ENCODE measurements at regions not wholly inside any gene's neighbourhood (a gene's known extent, or its start where the extent isn't known, plus 50 kb on each side); places are given as distances from the start of the nearest gene placed in this dataset.

GRCh38 chr2:6301426-6301825, 564.3 kb downstream of the CMPK2 start:
- DNase-seq = no peak

GRCh38 chr2:6308986-6309385, 556.7 kb downstream of the CMPK2 start:
- DNase-seq = no peak

GRCh38 chr2:6309415-6310255, 556.1 kb downstream of the CMPK2 start:
- no peak for DNase-seq

DNA sequence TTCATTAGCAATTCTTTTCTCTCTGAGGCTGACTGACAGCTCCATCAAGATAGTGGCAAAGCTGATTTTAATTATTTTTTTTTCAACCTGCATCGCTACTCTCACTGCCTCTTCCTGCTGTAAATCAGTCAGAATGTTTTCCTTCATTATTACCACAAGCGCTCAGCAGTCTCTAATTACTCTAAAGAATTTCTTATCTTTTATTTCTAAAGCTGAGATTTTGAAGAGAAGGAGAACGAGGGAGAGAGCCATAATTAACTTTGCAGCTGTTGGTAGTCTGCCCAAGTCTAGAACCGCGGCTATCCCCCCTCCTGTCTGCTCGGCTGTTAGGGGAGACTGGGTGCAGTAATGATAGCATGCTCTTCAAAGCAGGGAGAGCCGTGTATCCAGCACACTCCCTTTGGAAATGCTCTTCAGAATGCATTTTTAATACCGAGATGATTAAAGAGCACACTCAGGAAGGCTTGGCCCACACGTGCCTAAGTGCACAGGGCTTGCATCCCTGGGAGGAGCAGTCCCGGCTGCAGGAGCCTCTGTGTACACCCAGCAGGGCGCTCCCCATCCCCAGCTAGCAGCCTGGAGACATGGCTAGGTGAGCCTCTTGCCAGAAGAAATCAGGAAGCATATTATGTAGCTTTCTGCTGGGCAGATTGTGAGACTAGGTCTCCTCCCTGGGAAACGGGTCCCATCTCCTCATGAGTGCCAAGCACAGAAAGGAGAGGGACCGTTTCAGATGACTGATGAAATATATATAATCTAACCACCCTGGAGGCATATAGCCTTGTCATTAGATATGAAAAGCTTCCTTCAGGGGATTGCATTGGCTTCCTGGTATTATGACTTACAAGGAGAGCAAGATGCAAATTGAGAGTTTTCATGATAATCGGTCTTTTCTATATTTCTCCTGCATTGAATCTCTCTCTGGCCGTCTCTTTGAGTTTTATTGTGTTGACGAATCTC, 555.2 kb downstream of the CMPK2 start:
- peak; percentile 40 for DNase-seq

GRCh38 chr2:6312367-6312766, 553.3 kb downstream of the CMPK2 start:
- DNase-seq = no peak

DNA sequence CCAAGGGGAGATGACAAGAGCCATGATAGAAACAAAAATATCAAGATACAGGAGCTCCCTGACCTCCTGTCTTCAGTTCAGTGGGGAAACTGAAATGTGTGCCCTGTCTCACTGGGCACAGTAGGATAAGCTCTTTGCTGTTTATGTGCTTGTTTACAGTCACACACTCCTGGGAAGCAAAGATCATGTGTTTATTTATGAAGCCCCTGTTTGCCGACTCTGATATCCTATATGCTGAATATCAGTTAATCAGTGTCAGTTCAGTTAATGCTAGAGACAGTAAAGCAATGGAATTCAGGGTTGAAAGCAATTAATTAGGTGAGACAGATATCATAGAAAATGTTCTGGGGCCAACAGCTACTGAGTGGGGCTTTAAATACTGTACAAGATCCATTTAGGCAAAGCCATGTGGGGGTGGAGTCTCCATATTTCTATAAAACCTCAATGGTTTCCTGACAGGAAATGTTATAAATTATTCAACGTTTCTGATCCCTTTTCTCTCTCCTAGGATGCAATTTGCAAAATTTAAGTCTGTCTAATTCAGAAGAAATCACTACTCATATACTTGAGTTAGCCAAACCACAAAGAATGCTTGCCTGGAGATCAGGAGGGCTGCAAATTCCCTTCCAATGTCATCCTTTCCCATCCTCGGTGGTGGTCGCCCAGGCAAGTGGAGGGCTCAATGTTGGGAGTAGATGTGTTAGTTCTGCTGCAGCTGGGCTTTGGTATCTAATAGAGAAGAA, 551.3 kb downstream of the CMPK2 start:
- DNase-seq = no peak

DNA sequence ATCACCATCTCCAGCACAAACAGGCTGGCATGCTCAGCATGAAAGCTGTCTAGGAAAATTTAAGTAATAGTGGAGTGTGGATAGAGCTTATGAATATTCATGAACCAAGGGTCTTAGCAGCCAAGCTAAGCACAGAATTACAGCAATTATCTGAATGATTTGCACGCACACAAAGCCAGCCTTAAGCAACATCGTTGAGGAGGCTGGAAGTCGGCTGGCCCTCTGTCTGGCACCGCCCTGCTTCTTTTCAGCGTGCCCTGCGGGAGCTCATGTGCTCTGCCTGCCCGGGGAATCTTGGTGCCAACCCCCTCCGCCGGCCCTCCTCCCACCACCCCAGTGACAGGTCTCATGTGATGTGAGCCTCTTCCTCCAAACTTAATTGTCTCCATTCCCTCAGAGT, 540.1 kb downstream of the CMPK2 start:
- DNase-seq = no peak

DNA sequence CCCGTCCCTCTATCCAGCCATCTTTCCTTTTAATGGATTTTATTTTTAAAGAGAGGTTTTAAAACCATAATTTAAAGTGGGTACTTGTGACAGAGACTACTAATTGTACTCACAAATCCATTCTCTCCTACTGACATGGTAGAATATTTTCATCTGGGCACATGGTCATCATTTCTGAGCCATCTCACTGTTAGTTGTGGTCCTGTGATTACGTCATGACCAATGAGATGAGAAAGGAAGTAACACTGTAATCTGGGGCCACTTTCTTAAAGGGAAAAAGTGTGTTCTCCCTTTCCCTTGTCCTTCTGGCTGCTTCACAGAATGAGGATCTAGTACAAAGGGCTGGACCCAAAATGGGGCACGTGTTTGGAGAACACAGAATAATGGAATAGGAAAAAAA, 538.7 kb downstream of the CMPK2 start:
- DNase-seq = no peak

- no peak for DNase-seq
Measured at GRCh38 chr2:6336752-6337471, 528.8 kb downstream of the CMPK2 start.

- DNase-seq = no peak
Measured at GRCh38 chr2:6337472-6337820, 528.3 kb downstream of the CMPK2 start.

DNA sequence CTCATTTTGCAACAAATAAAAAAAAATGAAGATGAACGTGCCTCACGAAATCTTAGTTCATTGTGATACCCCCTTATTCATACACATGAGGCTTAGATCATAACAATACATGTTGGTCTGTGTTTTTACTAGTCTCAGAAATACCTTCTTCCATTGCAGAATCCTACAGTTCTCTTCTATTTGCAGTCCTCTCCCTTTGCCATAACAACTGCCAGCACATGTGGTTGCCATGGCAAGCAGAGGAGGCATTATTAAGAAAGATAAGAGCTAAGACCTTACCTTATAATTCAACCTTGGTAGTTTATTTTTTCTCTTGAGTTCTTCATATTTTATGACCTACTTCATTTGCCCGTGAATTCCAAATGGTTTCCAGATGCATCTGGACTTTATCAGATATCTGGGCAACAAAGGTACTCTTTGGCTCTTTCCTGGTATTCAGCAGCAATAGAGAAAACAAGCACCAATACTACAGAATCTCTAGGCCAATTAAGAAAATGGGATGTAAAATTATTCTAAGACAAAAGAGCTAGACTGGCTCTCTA, 524.0 kb downstream of the CMPK2 start:
- DNase-seq = no peak

DNA sequence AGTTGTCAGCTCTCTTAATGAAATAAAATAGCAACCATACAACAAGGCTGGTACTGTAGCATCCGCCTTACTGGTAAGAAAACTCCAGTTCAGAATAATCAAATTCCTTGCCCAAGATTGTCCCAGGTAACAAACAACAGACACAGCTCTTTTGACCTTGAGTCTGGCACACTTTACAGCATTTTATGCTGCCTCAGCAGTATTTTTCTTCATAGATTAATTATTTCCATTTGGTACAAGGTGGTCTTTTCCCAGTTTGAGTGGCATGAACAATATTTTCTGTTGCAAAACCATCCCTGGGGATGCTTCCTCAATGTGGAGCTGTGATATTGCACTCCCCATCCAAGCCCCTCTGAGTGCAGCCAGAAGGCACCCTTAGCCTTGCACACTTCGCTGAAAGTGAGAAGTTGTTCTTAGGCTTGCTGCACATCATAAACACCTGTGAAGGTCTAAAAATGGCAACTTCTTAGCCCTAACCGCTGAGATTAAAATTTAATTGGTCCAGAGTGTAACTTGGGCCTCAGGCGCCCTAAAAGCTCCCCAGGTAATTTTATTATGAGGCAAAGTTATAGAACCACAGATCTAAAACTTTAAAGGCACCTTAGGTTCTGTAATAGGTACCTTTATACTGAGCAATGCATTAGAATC, 523.3 kb downstream of the CMPK2 start:
- no peak for DNase-seq

GRCh38 chr2:6343076-6343475, 522.6 kb downstream of the CMPK2 start:
- no peak for DNase-seq

GRCh38 chr2:6352247-6352646, 513.5 kb downstream of the CMPK2 start:
- DNase-seq = no peak

DNA sequence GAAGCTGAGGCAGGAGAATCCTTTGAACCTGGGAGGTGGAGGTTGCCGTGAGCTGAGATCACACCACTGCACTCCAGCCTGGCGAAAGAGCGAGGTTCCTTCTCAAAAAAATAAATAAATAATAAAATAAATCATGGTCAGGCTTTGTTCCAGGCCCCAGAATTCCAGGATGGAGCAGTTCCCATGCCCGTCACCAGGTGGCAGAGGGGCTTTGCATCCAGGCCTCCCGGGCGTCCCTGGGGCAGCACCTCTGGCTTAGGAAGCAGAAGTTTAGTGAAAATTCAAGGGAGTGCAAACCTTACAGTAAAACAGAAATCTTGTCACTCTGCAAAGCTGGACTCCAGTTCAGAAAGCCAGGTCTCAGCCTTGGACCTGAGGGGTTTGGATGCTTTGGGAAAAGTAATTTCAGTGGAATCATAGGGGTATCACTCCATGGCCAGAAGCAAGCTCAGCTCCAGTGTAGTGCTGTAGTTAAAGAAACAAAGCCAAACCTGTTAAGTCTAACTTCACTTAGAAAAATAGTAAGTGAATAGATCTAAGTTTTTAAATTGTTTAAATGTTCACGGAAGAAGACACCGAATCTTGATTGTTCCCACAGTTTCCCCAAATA, 512.7 kb downstream of the CMPK2 start:
- peak; percentile 10 for DNase-seq

DNA sequence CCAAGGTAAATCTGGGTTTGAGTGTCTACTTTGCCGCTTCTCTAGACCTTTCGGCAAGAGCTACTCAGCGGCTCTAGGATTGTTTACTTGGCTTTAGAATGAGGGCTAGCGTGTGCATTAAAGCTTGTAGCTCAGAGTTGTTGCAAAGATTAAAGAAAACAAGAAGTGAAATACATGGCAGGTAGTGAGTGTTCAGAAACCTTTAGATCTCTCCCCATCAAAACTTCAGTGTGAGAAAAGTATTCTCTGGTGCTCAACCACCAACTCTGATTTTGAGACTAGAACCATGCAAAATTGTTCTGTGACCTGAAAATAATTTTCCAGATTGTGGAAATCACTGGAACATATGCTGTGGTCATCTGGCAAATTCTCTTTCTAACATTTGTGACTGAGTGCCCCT, 512.0 kb downstream of the CMPK2 start:
- DNase-seq = no peak

- no peak for DNase-seq
Measured at GRCh38 chr2:6354546-6354945, 511.2 kb downstream of the CMPK2 start.

GRCh38 chr2:6355886-6356761, 509.6 kb downstream of the CMPK2 start:
- DNase-seq = no peak

GRCh38 chr2:6358546-6358945, 507.2 kb downstream of the CMPK2 start:
- DNase-seq = no peak

DNA sequence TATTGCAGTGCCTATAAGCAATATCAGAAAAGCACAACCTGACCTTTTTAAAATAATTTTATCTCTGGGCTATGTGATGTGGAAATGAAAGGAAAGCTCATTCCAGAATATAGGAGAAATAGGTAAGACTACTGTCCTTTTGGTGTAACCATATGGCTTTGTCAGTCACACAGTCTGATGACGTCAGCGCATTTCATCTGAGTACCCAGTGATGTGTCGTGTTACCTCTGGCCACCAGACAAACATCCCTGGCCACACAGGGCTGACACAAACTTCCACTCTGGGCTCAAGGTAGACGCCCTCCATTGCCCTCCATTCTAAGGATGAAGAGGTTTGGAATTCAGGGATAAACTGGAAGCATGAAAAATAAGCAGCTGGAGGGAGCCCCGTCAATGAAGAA, 506.7 kb downstream of the CMPK2 start:
- DNase-seq = no peak
